Midbrain (tissue), 1 donor: ENCODE measurements at regions not wholly inside any gene's neighbourhood (a gene's known extent, or its start where the extent isn't known, plus 50 kb on each side); places are given as distances from the start of the nearest gene placed in this dataset.
A peak's percentile ranks its signal among the peaks of the same experiment; 100 is the strongest.

ENCODE experiments used
- DNase-seq: peaks from one replicate; lab custom pipeline; 2025; lab: John Stamatoyannopoulos, UW

DNA sequence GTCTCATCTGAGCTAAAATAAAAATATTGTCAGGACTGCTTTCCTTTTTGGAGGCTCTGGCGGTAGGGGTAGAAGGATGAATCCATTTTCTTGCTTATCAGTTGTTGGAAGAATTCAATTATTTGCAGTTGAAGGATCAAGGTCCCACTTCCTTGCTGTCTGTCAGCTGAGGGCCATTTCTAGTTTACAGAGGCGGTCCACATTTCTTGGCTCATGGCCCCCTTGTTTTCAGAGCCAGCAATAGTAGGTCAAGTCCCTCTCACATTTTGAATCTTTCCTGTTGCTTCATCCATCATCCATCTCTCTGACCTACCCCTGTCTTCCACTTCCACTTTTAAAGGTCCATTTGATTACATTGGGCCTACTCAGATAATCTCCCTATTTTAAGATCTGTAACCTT lies 1099.3 kb upstream of the DIAPH2 start:
- DNase-seq: no peak

DNA sequence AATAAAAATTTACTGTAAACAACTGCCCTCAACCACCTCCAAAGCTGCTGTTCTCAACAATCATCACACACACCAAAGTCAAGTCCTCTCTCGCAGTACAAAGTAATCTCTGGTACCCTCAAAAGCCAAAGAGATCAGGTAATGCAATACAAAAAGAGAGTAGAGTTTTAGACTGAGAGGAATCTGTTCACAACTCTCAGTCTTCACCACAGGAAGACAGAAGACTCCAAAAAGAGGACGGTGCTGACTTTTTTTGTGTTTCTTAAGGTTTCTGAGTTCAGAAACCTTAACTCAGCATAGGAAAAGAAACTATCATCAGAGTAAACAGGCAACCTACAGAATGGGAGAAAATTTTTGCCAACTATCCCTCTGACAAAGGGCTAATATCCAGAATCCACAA lies 1072.3 kb upstream of the DIAPH2 start:
- no peak for DNase-seq

DNA sequence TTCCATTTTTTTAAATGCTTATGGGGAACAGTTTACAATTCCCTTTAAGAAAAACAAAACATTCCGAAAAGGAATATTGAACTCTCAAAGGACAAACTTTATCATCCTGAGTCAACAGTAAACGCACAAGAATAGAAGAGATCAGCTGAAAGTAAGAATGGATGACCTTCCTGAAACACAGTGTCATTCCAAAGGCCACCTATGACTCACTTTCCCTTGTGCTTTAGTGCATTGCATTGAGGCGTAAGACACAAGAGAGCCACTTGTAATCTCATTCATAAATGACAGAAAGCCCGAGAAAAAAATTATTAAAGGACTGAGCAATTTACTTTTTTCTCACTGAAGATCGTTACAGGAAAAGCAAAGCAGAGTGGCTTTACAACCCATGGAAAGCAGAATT lies 1062.4 kb upstream of the DIAPH2 start:
- no peak for DNase-seq

DNA sequence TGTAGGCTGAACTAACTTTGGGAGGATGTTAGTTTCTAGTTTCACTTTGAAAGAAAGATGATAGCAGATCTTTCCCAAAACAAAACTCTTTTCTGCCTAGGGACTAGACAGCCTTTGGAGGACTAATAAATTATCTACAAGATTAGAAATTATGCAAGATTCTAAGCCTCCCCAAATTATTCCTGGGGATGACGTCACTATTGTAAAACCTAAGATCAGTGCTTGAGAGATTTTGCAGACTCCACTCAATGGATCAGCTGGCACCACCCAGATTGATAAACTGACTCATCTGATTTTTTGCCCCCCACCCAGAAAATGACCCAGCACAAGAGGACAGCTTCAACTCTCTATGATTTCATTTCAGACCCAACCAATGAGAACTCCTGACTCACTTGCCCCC lies 1057.9 kb upstream of the DIAPH2 start:
- DNase-seq: no peak

DNA sequence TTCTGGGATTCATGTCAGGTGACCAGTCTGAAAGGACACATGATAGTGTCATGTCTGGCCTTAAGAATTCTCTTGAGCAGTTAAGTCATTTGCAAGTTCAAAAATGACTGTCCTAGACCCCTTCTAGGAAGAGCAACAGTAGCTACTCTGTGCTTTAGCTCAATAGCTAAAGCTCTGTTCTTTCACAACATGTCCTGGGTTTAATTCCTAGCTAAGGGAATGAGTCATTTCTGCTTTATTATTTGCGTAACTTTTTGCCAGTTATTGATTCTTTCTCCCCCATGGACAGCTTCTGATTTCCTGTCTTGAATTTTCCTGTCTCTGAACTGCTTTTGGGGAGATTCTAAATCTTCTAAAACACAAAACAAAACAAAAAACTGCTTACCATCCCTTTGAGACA lies 1055.8 kb upstream of the DIAPH2 start:
- DNase-seq: no peak

DNA sequence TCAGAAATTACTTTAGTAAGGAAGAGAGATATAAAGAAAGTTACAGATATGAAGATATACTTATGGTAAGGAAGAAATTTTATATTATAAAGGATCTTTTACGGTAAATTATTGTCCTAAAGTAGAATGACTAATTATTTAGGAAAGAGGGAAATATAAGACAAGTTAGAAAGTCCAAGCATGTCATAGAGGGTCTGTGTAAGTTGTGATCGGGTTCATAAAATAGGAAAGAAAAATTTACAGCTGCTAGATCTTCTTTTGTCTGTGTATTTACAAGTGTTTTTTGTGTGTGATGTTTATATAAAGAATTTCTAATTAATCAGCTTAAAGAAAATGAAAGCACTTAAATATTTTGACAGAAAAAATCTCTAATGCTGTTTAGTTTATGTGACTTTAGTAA lies 1054.9 kb upstream of the DIAPH2 start:
- DNase-seq: no peak

DNA sequence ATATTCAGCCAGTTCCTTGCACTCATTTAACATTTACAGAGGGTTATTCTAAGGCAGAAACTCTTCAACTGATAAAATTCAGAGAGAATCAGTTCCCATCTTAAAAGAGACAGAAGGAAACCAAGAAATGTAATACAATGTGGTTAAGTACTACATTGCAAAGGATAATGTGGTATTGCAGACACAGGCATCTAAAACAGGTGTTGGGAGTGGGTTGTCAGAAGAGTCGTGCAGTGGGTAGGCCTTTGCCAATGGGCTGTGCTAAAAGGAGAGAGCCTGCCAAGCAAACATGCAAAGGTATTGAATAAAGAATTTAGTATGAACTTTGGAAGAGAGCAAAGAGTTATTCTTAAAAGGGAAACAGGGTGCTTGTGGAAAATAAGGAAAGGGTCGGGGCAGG lies 1044.4 kb upstream of the DIAPH2 start:
- DNase-seq: no peak

DNA sequence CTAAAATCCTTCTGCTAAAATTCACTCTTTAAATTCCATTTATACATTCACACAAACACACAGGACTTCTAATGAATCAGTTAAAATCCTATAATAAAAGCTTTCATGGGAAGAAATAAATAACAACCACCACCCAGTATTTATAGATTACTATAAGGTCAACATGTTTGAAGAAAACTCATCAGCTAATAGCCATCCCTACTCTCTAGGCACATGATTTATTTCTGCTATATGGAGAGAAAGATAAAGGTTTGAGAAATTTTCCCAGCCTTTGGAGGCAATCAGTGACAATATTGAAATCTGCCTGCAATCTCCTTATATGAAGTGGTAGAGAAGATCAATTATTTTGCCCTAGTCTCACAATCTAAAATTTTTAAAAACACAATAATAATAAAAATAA lies 1038.9 kb upstream of the DIAPH2 start:
- DNase-seq: no peak

DNA sequence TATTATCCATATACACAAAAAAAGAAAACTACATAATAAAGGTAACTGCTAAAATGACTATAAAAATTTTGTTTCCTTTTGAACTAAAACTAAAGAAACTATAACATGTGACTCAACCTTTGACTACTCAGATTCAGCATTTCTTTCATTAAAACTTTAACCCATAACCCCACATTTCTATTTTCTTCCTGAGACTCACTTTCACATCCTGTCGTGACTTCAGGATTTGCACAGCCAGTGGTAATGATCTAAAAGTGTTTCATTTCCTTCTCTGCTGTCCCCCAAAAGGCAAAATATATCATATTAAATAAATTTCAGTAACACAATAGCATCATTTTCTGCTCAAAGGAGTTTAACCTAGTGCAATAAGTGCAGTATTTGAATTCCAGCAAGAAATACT lies 1022.4 kb upstream of the DIAPH2 start:
- no peak for DNase-seq

DNA sequence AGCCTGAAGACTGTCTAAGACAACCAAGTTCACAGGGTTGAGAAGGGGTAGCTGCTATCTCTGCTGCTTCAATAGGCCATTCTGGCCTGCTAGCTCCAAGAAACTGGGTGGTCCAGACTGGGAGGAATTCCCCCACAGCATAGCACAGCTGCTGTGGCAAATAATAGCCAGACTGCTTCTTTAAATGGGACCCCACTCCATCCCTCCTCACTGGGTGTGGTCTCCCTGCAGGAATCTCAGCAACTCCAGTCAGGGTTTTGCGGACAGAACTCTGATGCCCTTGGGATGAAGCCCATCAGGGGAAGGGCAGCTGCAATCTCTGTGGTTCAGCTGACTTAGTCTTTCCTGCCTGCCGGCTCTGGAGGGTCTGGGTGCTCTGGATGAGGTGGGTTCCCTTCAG lies 1018.6 kb upstream of the DIAPH2 start:
- DNase-seq: no peak

DNA sequence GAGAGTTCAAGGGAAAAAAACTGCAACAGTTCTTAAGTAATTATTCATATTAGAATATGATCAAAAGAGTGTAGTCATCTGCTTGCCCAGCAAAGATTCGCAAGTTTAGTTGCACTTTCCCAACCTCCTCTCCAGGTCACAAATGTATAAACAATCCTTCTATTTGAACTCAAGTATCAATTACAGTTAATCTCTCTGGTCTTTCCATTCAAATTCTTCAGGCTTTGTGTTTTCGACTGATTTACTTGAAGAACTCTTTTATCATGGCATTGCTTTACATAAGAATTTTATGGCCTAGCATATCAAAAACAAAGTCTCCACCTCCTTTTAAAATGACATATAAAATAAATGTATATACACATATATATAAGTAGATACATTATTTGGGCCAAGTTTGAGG lies 1009.6 kb upstream of the DIAPH2 start:
- DNase-seq: no peak

DNA sequence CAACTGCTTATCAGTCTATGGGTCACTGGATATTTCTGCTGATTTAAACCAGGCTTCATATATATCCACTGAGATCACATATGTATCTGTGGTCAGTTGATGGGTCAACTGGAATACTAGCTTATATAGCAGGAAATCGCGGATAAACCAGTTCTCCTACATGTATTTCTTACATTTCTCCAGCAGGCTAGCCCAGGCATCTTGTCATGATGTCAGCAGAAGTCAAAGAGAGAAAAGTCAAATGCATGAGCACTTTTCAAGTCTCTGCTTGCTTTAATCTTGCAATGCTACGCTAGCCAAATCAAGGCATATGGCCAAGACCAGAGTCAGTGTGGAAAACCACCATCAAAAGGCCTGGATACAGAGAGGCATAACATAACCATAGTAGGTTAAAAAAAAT lies 1008.8 kb upstream of the DIAPH2 start:
- no peak for DNase-seq

DNA sequence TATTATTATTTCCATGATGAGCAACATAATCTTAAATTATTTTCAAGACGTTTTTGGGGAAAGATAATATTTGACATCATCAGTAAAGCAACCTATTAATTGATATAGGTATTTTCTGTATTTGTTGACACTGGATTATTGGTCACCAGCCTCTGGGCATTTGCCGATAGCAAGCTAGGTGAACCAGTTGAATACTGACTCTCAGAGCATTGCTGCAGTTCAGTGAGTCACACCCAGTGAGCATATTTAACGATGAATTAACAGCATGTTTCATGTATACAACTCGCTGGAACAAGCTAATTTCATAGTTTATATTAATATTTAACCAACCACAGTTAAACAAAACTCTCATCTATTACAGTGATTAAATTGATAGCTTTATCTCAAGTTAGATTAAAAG lies 1006.0 kb upstream of the DIAPH2 start:
- no peak for DNase-seq

DNA sequence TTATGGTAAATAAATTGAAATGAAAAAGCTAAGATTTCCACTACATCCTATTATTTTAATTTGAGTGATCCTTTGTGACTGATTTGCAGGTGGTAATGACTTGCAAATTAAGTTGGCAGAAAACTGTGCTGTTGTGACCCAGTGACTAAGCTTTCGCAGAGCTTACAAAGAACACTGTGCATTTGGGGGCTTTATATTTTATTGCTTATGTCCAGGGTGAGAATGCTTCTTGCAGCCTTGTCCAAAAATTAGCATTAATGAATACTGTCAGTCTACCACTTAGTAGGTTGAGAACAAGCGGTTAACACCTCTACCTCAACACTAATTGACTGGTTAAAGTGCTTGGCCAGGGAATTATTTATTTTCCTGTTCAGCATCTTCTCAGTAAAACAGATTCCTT lies 991.3 kb upstream of the DIAPH2 start:
- DNase-seq: no peak

DNA sequence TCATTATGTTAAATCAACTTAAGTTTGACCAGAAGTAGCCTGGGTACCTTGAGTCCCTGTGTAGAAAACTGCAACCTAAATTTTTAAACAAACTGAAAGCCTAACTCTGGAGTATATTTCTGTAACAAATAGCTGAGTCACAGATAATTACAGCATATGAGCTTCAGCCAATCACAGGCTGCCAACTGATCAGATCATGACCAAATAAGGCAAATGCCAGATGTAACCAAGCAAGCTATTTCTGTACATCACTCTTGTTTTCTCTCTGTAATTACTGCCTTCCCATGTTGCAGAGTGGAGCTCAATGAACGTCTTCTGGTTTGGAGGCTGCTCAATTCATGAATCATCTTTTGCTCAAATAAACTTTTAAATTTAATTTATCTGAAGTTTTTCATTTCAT lies 980.9 kb upstream of the DIAPH2 start:
- DNase-seq: no peak

DNA sequence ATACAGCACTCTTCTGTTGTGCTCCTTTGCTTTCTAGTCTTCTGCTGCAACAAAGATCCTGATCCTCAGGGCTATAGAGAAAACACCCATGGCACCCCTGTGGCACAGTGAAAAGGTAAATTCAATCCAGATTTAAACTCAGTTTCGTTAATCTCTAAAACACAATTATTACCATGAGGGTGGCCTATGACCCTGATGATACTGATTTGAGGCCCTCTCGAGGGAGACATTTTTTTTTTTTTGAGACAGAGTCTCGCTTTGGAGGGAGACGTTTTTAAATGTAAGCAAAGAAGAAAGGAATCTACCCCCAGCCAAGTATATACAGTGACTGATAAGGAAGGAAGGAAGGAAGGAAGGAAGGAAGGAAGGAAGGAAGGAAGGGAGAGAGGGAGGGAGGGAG lies 967.8 kb upstream of the DIAPH2 start:
- no peak for DNase-seq

DNA sequence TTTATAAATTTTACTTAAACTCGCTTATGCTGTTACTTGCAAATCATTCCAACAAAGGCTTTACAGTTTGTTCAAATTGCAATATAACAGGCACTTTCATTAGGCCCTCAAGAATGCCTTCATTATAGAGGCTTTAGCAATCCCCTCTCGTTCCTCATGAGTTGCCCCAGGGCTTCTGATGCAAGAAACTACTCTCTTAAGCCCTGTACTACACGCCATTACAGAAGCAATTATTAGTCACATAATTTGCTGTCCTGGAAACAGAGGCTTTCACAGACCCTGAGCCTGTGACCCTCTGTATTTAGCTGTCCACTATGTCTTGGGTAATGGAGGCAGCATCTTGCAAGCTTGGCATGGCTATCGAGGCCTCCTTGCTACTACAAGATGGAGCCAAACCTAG lies 965.9 kb upstream of the DIAPH2 start:
- no peak for DNase-seq

DNA sequence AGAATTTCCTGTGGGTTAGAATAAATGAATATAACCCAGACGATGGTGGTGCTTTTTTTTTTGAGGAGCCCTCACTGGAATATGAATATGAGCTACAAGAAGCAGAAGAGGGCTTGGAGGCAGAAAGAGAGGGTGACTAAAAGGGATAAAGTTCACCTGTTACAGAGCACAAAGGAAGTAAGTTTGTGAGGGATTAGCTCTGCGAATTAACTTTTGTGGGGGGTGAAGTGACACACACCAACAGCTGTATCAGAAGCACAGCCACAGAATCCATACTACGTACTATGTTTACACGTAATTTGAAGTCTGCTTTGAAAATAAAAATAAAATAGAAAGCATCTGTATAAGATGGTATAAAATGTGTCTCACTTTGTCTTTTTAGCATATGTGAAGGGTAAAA lies 963.6 kb upstream of the DIAPH2 start:
- no peak for DNase-seq

DNA sequence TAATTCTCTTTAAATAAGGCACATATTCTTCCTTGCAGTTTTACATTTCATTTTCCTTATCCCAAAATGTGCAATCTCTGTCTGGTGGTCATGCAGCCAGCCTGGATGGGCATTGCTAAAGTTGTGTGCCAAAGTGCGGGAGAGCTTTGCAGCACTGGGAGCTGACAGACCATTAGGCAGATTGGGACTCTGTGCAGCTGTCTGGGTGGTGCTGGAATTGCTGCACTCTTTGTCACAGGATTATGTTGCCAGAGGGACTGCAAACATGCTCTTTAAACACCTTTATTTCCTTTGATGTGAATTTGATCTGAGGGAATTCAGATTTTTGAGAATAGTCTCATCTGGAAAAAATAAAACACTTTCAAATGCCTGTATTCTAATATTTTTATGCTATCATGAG lies 956.2 kb upstream of the DIAPH2 start:
- DNase-seq: no peak

DNA sequence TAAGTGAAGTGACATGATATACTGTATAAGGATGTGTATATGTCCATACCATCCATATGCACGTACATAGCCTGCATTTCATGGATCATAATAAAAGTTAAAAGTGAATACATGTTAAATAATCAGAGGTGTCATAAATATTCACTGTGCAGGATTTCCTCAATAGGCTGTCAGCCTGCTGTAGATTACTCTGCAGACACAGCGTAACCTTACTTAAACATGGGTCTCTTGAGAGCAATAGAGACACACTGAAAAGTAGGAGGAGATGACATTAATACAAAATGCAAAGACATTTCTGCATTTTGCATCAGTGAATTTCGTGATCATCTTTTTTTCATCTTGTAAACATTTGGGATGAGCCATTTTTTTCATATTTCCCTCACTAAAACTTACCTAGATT lies 955.2 kb upstream of the DIAPH2 start:
- no peak for DNase-seq

DNA sequence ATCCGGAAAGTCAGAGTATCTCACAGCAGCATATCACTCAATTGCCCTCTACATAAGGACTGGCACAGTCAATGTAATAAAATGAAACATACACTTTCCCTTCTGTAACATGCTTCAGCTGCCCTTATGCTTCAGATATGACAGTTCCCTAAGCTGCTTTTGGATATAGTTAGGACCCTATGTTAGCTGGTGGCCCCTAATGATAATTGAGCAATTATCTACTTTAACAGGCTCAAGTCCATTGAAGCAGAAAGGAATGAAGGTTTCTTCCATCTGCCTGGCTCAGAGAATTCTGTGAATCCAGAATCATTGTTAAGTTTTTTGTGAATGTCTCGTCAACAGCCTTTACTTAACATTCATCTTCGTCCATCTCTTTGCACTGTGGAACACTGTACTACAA lies 951.2 kb upstream of the DIAPH2 start:
- no peak for DNase-seq

DNA sequence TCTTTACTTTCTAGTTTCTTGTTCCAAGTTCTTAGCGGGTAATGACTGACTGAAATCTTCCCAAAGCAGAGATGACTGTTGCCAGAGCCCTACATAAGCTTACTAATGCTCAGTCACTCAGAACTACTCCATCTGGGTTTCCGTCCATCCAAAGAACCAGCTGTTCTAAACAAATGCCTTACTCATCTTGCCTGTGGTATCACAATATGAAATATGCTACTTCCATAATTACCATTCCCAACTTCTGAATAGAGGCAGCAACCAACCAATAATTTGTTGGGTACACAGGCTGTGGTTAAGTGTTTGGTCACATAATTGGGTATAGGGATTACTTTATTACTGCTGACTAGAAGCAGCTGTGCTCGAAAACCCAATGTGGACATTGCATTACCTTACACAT lies 930.2 kb upstream of the DIAPH2 start:
- DNase-seq: no peak

DNA sequence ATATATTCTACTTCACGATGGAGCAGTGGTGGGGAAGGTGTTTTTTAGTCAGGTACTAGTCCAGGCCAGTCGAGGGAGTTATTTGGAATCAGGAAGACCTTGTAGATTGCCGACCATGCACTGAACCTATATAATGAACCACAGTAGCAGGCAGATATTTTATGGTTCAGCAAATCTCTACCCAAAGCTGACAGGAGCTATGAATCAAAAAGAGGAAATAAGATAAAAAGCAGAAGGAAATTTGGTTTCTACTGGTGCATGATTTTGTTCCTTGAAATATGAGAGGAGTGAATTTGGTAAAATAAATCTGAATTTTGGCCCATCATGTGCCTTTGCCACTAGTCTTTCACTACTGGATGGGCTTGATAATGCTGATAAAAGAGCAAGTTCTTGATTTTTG lies 924.3 kb upstream of the DIAPH2 start:
- no peak for DNase-seq

DNA sequence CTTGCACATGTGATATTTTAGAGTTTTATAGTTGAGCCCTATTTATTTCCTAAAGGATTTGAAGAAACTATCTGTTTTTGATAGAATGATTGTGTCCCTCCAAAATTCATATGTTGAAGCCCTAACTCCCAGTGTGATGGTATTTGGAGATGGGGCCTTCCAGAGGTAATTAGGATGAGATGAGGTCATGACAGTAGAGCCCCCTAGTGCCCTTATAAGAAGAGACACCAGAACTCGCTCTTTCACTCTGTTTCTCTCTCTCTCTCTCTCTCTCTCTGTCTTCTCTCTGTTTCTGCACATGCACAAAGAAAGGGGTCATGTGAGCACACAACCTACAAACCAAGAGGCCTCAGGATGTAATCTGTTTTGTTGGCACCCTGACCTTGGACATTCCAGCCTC lies 921.9 kb upstream of the DIAPH2 start:
- no peak for DNase-seq

DNA sequence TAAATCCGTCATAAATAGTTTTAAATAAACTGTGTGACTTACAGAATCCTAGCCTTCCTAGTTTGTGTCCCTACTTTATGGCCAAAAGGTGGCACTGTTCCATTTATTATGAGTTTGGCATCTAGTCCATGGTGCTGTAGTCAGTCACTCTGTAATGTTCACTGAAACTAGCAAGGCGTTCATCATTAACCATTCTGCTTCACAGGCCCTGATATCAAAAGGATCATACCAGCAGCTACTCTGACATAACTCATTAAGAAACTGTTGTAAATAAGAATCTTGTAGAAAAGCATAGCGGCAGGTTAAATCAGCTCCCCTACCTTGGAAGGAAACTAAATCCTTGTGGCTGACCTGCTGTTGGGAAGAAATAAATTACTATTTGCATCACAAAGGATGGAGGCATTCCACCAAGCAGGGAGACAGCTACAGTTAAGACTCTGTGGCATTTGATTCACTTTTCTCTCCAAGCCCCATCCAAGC lies 919.6 kb upstream of the DIAPH2 start:
- DNase-seq: peak; percentile 38
